ENCODE measurements at regions not wholly inside any gene's neighbourhood (a gene's known extent, or its start where the extent isn't known, plus 50 kb on each side); places are given as distances from the start of the nearest gene placed in this dataset.

- no peak for TF ChIP-seq FOXP2 (optimal IDR thresholded peaks at IDR 0.05; ENCODE audit: borderline replicate concordance, extremely low read depth, extremely low read length, insufficient read depth)
- no peak for TF ChIP-seq SIN3A (IDR thresholded peaks at IDR 0.05; ENCODE audit: borderline replicate concordance, insufficient read depth, low read length)
- no peak for TF ChIP-seq POLR2AphosphoS5 (IDR thresholded peaks at IDR 0.05; ENCODE audit: low read depth, low read length)
- no peak for TF ChIP-seq REST (IDR thresholded peaks at IDR 0.05; ENCODE audit: insufficient read depth in 1 of 2, low read depth in 2 of 2, low read length in 2 of 2)
- no peak for TF ChIP-seq TAF1 (IDR thresholded peaks at IDR 0.05; ENCODE audit: borderline replicate concordance, insufficient read depth, low read length)
Measured at GRCh38 chr13:73401769-73402168, 343.0 kb downstream of the KLF5 start.

GRCh38 chr13:73399347-73400216 lies 340.8 kb downstream of the KLF5 start:
- TF ChIP-seq SIN3A (IDR thresholded peaks at IDR 0.05; ENCODE audit: borderline replicate concordance, insufficient read depth, low read length) (no peak), FOXP2 (optimal IDR thresholded peaks at IDR 0.05; ENCODE audit: borderline replicate concordance, extremely low read depth, extremely low read length, insufficient read depth) (no peak), POLR2AphosphoS5 (IDR thresholded peaks at IDR 0.05; ENCODE audit: low read depth, low read length) (no peak), TAF1 (IDR thresholded peaks at IDR 0.05; ENCODE audit: borderline replicate concordance, insufficient read depth, low read length) (no peak), REST (IDR thresholded peaks at IDR 0.05; ENCODE audit: insufficient read depth in 1 of 2, low read depth in 2 of 2, low read length in 2 of 2) (no peak)

GRCh38 chr13:73397496-73398305 lies 338.9 kb downstream of the KLF5 start:
- no peak for TF ChIP-seq SIN3A (IDR thresholded peaks at IDR 0.05; ENCODE audit: borderline replicate concordance, insufficient read depth, low read length)
- no peak for TF ChIP-seq FOXP2 (optimal IDR thresholded peaks at IDR 0.05; ENCODE audit: borderline replicate concordance, extremely low read depth, extremely low read length, insufficient read depth)
- TF ChIP-seq REST (IDR thresholded peaks at IDR 0.05; ENCODE audit: insufficient read depth in 1 of 2, low read depth in 2 of 2, low read length in 2 of 2): no peak
- no peak for TF ChIP-seq POLR2AphosphoS5 (IDR thresholded peaks at IDR 0.05; ENCODE audit: low read depth, low read length)
- no peak for TF ChIP-seq TAF1 (IDR thresholded peaks at IDR 0.05; ENCODE audit: borderline replicate concordance, insufficient read depth, low read length)

- TF ChIP-seq REST (IDR thresholded peaks at IDR 0.05; ENCODE audit: insufficient read depth in 1 of 2, low read depth in 2 of 2, low read length in 2 of 2): no peak
- TF ChIP-seq FOXP2 (optimal IDR thresholded peaks at IDR 0.05; ENCODE audit: borderline replicate concordance, extremely low read depth, extremely low read length, insufficient read depth): no peak
- no peak for TF ChIP-seq SIN3A (IDR thresholded peaks at IDR 0.05; ENCODE audit: borderline replicate concordance, insufficient read depth, low read length)
- TF ChIP-seq TAF1 (IDR thresholded peaks at IDR 0.05; ENCODE audit: borderline replicate concordance, insufficient read depth, low read length): no peak
- TF ChIP-seq POLR2AphosphoS5 (IDR thresholded peaks at IDR 0.05; ENCODE audit: low read depth, low read length): no peak
Measured at GRCh38 chr13:73394066-73394465, 335.3 kb downstream of the KLF5 start.

All from PFSK-1 (cell line).